ENCODE measurements at regions not wholly inside any gene's neighbourhood (a gene's known extent, or its start where the extent isn't known, plus 50 kb on each side); places are given as distances from the start of the nearest gene placed in this dataset.

DNA sequence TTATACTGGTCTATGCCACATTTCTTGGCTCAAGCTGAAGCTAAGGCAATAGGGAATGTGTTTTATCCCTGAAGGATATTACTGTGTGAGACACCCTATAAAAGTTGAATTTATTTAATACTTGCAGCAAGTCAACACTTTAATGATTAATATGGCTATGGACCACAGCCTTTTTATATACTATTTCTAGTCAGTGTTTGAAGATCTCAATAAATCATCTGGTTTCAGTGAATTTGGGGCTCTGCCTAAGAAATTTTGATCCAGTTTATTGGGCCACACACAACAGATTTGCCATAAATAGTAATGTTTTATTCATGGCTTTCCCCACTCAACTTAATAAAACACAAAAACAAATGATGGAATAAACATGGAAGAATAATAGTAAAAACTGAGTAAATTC lies 698.3 kb downstream of the ADGRL2 start:
- peaks cover 10% of the 10 kb centered on the region for H3K36me3 Mint-ChIP-seq (ENCODE audit: unreplicated experiment)
- H3K4me1 Mint-ChIP-seq (ENCODE audit: unreplicated experiment), result peaks cover 16% of the 10 kb centered on the region
- no peaks in the 10 kb centered on the region for H3K27me3 Mint-ChIP-seq (ENCODE audit: unreplicated experiment)
- no peak overlapping the region for H3K4me3 Mint-ChIP-seq (ENCODE audit: unreplicated experiment)
- no peak for DNase-seq (ENCODE audit: extremely low spot score, unreplicated experiment)
- TF ChIP-seq, protein P1, sequence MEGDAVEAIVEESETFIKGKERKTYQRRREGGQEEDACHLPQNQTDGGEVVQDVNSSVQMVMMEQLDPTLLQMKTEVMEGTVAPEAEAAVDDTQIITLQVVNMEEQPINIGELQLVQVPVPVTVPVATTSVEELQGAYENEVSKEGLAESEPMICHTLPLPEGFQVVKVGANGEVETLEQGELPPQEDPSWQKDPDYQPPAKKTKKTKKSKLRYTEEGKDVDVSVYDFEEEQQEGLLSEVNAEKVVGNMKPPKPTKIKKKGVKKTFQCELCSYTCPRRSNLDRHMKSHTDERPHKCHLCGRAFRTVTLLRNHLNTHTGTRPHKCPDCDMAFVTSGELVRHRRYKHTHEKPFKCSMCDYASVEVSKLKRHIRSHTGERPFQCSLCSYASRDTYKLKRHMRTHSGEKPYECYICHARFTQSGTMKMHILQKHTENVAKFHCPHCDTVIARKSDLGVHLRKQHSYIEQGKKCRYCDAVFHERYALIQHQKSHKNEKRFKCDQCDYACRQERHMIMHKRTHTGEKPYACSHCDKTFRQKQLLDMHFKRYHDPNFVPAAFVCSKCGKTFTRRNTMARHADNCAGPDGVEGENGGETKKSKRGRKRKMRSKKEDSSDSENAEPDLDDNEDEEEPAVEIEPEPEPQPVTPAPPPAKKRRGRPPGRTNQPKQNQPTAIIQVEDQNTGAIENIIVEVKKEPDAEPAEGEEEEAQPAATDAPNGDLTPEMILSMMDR (IDR thresholded peaks at IDR 0.05), result no peak
- H3K9me3 Mint-ChIP-seq (ENCODE audit: unreplicated experiment), result peaks cover 26% of the 10 kb centered on the region
- no peak overlapping the region for H3K27ac Mint-ChIP-seq (ENCODE audit: unreplicated experiment)

DNA sequence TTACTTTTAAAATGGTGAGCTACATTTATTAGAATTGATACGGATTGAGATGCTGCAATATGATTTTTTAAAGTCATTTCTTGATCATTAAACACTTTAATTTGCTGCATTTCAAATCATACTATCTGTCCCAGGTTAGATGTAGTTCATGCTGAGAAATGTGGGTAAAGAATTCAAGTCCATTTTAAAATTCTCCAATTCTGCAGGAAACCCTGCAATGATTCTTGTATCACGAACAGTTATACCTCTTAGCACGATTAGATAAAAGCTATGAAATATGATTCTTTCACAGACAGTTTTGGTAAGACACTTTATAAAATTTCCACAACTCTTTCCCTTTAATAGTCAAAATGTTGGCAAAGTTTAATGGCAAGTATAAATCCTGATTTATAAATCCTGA lies 693.4 kb downstream of the ADGRL2 start:
- no peak overlapping the region for H3K4me3 Mint-ChIP-seq (ENCODE audit: unreplicated experiment)
- no peak overlapping the region for H3K27ac Mint-ChIP-seq (ENCODE audit: unreplicated experiment)
- peaks cover 31% of the 10 kb centered on the region for H3K9me3 Mint-ChIP-seq (ENCODE audit: unreplicated experiment)
- H3K4me1 Mint-ChIP-seq (ENCODE audit: unreplicated experiment), result peaks cover 24% of the 10 kb centered on the region
- peaks cover 13% of the 10 kb centered on the region for H3K36me3 Mint-ChIP-seq (ENCODE audit: unreplicated experiment)
- TF ChIP-seq, protein P1 (IDR thresholded peaks at IDR 0.05), result no peak
- no peaks in the 10 kb centered on the region for H3K27me3 Mint-ChIP-seq (ENCODE audit: unreplicated experiment)
- no peak for DNase-seq (ENCODE audit: extremely low spot score, unreplicated experiment)

DNA sequence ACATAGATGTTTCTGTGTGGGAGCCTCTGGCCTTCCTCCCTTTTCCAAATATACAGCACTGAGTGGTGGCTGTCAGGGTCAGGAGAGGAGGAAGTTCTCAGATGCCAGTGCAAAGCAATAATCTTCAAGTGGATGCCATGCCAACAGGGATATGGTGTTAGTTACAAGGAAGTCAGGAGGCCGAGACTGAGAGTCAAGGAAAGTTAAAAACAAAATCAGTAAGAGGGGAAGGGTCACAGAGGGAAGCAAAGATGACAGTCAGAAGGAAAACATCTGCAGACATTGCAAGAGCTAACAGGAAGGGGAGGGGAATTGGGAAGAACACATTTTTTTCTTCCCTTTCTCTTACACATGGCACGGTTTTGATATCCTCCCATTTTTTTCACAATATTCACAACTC lies 691.4 kb downstream of the ADGRL2 start:
- no peak for DNase-seq (ENCODE audit: extremely low spot score, unreplicated experiment)
- Mint-ChIP-seq H3K27me3 (ENCODE audit: unreplicated experiment) (no peaks in the 10 kb centered on the region), H3K27ac (ENCODE audit: unreplicated experiment) (peak overlapping the region; percentile 69), H3K36me3 (ENCODE audit: unreplicated experiment) (peaks cover 13% of the 10 kb centered on the region), H3K4me1 (ENCODE audit: unreplicated experiment) (peaks cover 24% of the 10 kb centered on the region), H3K4me3 (ENCODE audit: unreplicated experiment) (no peak overlapping the region), H3K9me3 (ENCODE audit: unreplicated experiment) (peaks cover 29% of the 10 kb centered on the region)
- TF ChIP-seq, protein P1 (IDR thresholded peaks at IDR 0.05), result no peak

DNA sequence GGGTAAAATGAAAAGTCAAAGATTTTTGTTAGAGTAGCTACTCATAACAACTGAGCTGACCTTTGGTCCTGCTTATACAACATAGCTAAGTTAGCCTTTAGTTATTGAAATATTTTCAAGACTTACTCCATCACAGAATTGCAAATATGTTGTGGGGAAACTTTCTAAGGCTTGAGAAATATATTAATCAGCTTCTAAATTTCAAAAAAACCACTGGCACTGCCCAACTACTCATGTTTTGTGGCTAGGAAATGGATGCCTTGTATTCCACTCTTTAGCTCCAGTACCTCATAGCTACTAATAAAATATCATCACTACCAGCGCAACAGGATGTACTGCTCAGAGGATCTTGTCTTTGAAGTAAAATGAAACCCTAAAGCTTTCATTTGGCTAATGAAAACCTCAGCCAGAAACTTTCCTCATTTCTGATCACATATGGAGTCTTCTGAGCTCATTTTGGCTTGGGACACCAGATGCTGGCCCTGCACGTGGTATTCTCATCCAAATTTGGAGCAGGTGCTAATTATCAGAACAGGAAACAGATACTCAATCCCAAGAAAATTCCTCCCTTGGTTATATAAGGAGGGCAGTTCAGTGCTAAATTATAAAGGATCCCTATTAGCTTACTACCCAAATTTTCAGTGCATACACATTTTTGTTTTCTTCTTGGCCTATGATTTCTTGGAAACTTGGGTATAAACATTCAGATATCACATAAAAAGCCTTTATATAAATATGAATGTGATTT lies 690.7 kb downstream of the ADGRL2 start:
- no peak for DNase-seq (ENCODE audit: extremely low spot score, unreplicated experiment)
- H3K9me3 Mint-ChIP-seq (ENCODE audit: unreplicated experiment), result peaks cover 23% of the 10 kb centered on the region
- H3K36me3 Mint-ChIP-seq (ENCODE audit: unreplicated experiment), result peaks cover 13% of the 10 kb centered on the region
- TF ChIP-seq, protein P1 (IDR thresholded peaks at IDR 0.05), result no peak
- H3K27ac Mint-ChIP-seq (ENCODE audit: unreplicated experiment), result peak overlapping the region; percentile 69
- H3K4me3 Mint-ChIP-seq (ENCODE audit: unreplicated experiment), result no peak overlapping the region
- peaks cover 30% of the 10 kb centered on the region for H3K4me1 Mint-ChIP-seq (ENCODE audit: unreplicated experiment)
- no peaks in the 10 kb centered on the region for H3K27me3 Mint-ChIP-seq (ENCODE audit: unreplicated experiment)

DNA sequence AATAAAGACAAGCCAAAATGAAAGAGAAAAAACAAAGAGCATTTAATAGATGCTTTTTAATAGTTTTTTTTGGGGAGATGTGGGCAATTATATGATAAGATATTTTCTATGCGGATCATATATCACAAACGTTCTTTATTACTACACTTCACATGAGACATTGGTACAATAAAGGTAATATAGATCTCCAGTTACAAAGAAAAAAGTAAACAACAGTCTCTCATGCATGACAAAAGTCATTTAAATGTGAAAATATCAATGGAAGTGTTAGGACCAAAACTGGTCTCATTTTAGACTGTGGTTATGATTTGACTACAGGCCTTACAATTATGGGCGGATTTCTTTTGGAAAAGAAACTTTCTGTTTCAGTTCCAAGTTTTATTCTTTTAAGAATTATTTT lies 687.0 kb downstream of the ADGRL2 start:
- TF ChIP-seq, protein P1 (IDR thresholded peaks at IDR 0.05), result no peak
- Mint-ChIP-seq H3K27me3 (ENCODE audit: unreplicated experiment) (no peaks in the 10 kb centered on the region), H3K4me1 (ENCODE audit: unreplicated experiment) (peaks cover 45% of the 10 kb centered on the region), H3K36me3 (ENCODE audit: unreplicated experiment) (no peaks in the 10 kb centered on the region), H3K9me3 (ENCODE audit: unreplicated experiment) (no peaks in the 10 kb centered on the region), H3K27ac (ENCODE audit: unreplicated experiment) (no peak overlapping the region), H3K4me3 (ENCODE audit: unreplicated experiment) (no peak overlapping the region)
- no peak for DNase-seq (ENCODE audit: extremely low spot score, unreplicated experiment)

All from osteocyte (in vitro differentiated cells).